HPDE6-E6E7 (cell line): ENCODE measurements at regions not wholly inside any gene's neighbourhood (a gene's known extent, or its start where the extent isn't known, plus 50 kb on each side); places are given as distances from the start of the nearest gene placed in this dataset.

Experiments
- DNase-seq: peaks from one replicate; pipeline ENCODE4 v3.0.0; 2011; ENCODE audit warnings: missing footprints; ENCODE audit errors: extremely low spot score

- DNase-seq: no peak
Measured at GRCh38 chr6:129778793-129779192, 68.8 kb upstream of the ARHGAP18 start.

- no peak for DNase-seq
Measured at GRCh38 chr6:129777371-129777770, 67.4 kb upstream of the ARHGAP18 start.

GRCh38 chr6:129776542-129777330 lies 66.8 kb upstream of the ARHGAP18 start:
- DNase-seq: no peak

DNA sequence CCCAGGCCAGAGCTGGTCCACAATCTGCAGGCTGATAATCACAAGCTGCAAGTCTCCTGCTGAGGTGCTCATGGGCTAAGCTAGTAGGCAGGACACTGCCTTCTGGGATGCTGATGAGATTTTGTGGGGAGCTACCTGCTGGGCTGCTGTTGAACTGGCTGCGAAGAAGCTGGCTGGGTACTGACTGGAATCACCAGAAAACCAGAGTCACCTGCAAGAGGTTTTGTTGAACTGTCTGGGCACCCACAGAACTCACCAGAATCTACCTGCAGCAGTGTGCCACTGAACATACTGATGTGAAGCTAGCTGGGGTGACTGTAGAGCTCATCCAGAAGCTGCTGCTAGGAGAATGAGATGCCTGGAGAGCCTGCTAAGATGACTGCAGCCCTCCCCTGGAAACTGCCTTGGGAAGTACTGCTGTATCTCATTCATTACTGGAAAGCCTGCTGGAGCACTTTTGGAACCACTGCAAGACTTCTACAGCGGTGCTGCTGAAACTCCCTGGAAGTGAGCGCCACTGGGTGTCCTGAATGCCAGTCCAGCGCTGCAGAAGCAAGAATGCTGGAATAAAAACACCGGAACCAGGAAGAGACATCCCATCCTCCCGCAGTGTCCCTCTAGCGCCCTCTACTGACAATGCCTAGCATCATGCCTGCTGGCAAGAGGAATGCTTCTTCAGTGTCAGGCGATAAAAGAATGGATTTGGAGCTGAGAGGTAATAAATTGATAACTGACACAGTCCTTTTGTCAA lies 64.9 kb upstream of the ARHGAP18 start:
- peak; percentile 31 for DNase-seq

- no peak for DNase-seq
Measured at GRCh38 chr6:129773304-129773703, 63.3 kb upstream of the ARHGAP18 start.

- no peak for DNase-seq
Measured at GRCh38 chr6:129771678-129772077, 61.7 kb upstream of the ARHGAP18 start.

- DNase-seq: no peak
Measured at GRCh38 chr6:129767776-129768485, 58.0 kb upstream of the ARHGAP18 start.

DNA sequence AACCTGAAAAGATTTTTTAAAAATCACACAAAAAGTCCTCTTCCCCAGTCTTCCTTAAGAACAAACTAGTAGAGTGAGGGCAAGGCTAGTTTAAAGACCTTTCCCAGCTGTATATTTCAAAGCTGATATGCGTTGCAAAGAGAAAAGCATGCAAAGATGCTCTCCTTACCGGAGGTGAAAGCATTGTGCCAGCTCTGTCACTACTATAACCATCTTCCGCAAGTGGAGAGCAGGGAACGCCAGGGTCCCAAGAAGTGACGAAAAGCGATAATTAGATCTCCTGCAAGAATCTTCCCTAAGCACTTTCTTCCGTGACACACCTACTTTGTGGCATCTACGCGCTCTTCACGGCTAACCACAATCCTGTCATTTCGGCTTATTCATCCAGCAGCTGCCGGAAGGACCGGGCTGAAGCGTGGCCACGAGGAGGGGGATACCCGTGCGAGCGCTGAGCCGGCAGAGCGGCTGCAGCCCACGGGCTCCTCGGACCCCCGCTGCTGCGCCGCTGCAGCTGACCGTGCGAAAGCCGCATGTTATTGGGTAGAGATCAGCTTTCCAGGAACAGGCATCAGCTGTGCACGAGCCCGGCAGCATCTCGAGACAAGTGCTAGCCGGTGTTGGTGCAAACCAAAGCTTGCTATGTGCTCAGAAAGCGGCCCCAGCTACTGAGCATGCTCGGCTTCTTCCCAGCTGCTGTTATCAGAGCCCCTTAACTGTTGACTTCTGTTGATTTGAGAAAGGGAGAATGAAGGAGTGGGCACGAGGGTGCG lies 57.2 kb upstream of the ARHGAP18 start:
- peak; percentile 47 for DNase-seq

GRCh38 chr6:129764761-129765407 lies 54.9 kb upstream of the ARHGAP18 start:
- DNase-seq: no peak

GRCh38 chr6:129759796-129760605 lies 50.0 kb upstream of the ARHGAP18 start:
- no peak for DNase-seq
